IPS-NIHi7 (cell line): ENCODE measurements at regions not wholly inside any gene's neighbourhood (a gene's known extent, or its start where the extent isn't known, plus 50 kb on each side); places are given as distances from the start of the nearest gene placed in this dataset.
"Not testable (repeated sequence)": the region's sequence is repeated elsewhere in the genome, so short reads cannot be mapped to it uniquely, and the experiment has no call there.

Source experiments
- DNase-seq: peaks from one replicate; pipeline ENCODE4 v3.0.0; 2012; ENCODE audit warnings: mixed read lengths; ENCODE audit errors: extremely low spot score

- DNase-seq, result no peak
Observed at GRCh38 chr5:126677121-126677520, 76.4 kb downstream of the PHAX start.

- DNase-seq, result peak; percentile 63
Observed at GRCh38 chr5:126680191-126680817, 79.6 kb downstream of the PHAX start.

GRCh38 chr5:126681314-126681713 lies 80.6 kb downstream of the PHAX start:
- not testable (repeated sequence) for DNase-seq

GRCh38 chr5:126681970-126682369 lies 81.2 kb downstream of the PHAX start:
- no peak for DNase-seq

- no peak for DNase-seq
Observed at GRCh38 chr5:126682856-126683255, 82.1 kb downstream of the PHAX start.

GRCh38 chr5:126683912-126684311 lies 83.2 kb downstream of the PHAX start:
- no peak for DNase-seq

- not testable (repeated sequence) for DNase-seq
Observed at GRCh38 chr5:126684656-126685442, 84.1 kb downstream of the PHAX start.

- no peak for DNase-seq
Observed at GRCh38 chr5:126686451-126687126, 85.8 kb downstream of the PHAX start.

- no peak for DNase-seq
Observed at GRCh38 chr5:126692971-126693370, 84.0 kb upstream of the LMNB1 start.

- DNase-seq, result no peak
Observed at GRCh38 chr5:126693806-126694205, 83.1 kb upstream of the LMNB1 start.

GRCh38 chr5:126694403-126694802 lies 82.5 kb upstream of the LMNB1 start:
- no peak for DNase-seq

GRCh38 chr5:126695091-126695490 lies 81.8 kb upstream of the LMNB1 start:
- no peak for DNase-seq

GRCh38 chr5:126707080-126707479 lies 69.9 kb upstream of the LMNB1 start:
- DNase-seq, result no peak

GRCh38 chr5:126715765-126716164 lies 61.2 kb upstream of the LMNB1 start:
- no peak for DNase-seq

- no peak for DNase-seq
Observed at GRCh38 chr5:126716861-126717260, 60.1 kb upstream of the LMNB1 start.

- peak; percentile 77 for DNase-seq
Observed at GRCh38 chr5:126718236-126718868, 58.6 kb upstream of the LMNB1 start.

- DNase-seq, result no peak
Observed at GRCh38 chr5:126720369-126720768, 56.6 kb upstream of the LMNB1 start.

GRCh38 chr5:126723643-126724042 lies 53.3 kb upstream of the LMNB1 start:
- DNase-seq, result no peak
